ENCODE measurements at regions not wholly inside any gene's neighbourhood (a gene's known extent, or its start where the extent isn't known, plus 50 kb on each side); places are given as distances from the start of the nearest gene placed in this dataset.

GRCh38 chr2:770776-771175 lies 93.6 kb upstream of the TMEM18 start:
- H2BK5ac ChIP-seq (ENCODE audit: insufficient read length, low read length): no peak overlapping the region
- H3K79me2 ChIP-seq (ENCODE audit: insufficient read depth, low read length): no peaks in the 10 kb centered on the region
- H2BK15ac ChIP-seq (ENCODE audit: low read depth, low read length): no peak overlapping the region
- no peak overlapping the region for H2AK5ac ChIP-seq (ENCODE audit: insufficient read length, low read length)
- no peak overlapping the region for H2BK20ac ChIP-seq (ENCODE audit: low read depth, low read length, poor library complexity, severe bottlenecking)
- Mint-ChIP-seq H3K4me3 (no peak overlapping the region), H3K27ac (peak overlapping the region in 1 of 3 experiments; percentile 32; a peak in 1 of 7 replicates), H3K36me3 (ENCODE audit: insufficient read depth in 1 of 3, low read depth in 3 of 3) (no peaks in the 10 kb centered on the region; a peak in 1 of 7 replicates), H3K27me3 (ENCODE audit: low read depth) (no peaks in the 10 kb centered on the region; the same call in 1 of the 2 replicates), H3K9me3 (peaks cover 0 to 5% of the 10 kb centered on the region in 2 experiments; a peak in 2 of 5 replicates), H3K4me1 (peaks cover 27 to 37% of the 10 kb centered on the region in 2 experiments)
- no peak overlapping the region for H3K27ac ChIP-seq (ENCODE audit: insufficient read length, low read depth, low read length)
- H4K91ac ChIP-seq (ENCODE audit: insufficient read length, low read depth, low read length): no peak overlapping the region
- no peak overlapping the region for H3K14ac ChIP-seq (ENCODE audit: insufficient read depth, low read length)
- H3K9me3 ChIP-seq (ENCODE audit: control insufficient read depth, low read depth, low read length): no peaks in the 10 kb centered on the region
- no peak overlapping the region for H2BK12ac ChIP-seq (ENCODE audit: insufficient read length, low read depth, low read length)
- H2AFZ ChIP-seq (ENCODE audit: low read length): no peak overlapping the region
- H4K20me1 ChIP-seq (ENCODE audit: control insufficient read depth, insufficient read depth, insufficient read length): no peaks in the 10 kb centered on the region
- H3K79me1 ChIP-seq (ENCODE audit: insufficient read depth, low read depth, low read length, poor library complexity, severe bottlenecking): no peaks in the 10 kb centered on the region
- no peak overlapping the region for H3K56ac ChIP-seq (ENCODE audit: insufficient read length, low read depth, low read length)
- no peak overlapping the region for H3K23ac ChIP-seq (ENCODE audit: insufficient read length, low read depth, low read length)
- H3K4me2 ChIP-seq (ENCODE audit: insufficient read depth, insufficient read length, low read length): no peak overlapping the region
- no peak overlapping the region for H3T11ph ChIP-seq (ENCODE audit: low read length)
- no peaks in the 10 kb centered on the region for H3K27me3 ChIP-seq (ENCODE audit: insufficient read depth, low read length)
- DNase-seq: no peak
- H3K4me1 ChIP-seq (ENCODE audit: insufficient read depth, low read length): peaks cover 3% of the 10 kb centered on the region; the same call in 1 of the 2 replicates
- H3K18ac ChIP-seq (ENCODE audit: insufficient read length, low read depth, low read length): no peak overlapping the region
- no peaks in the 10 kb centered on the region for H3K23me2 ChIP-seq (ENCODE audit: insufficient read length, low read depth, low read length, poor library complexity, severe bottlenecking)
- H3K9ac ChIP-seq (ENCODE audit: extremely low read depth, insufficient read length, low read length): no peak overlapping the region
- H4K8ac ChIP-seq (replicated peaks; ENCODE audit: insufficient read length, low read depth, low read length): no peak overlapping the region
- H4K5ac ChIP-seq (ENCODE audit: insufficient read length, low read depth, low read length): no peak overlapping the region
- no peak overlapping the region for H3K4ac ChIP-seq (ENCODE audit: low read depth, low read length)
- no peak overlapping the region for H2BK120ac ChIP-seq (ENCODE audit: low read depth, low read length, poor library complexity, severe bottlenecking)
- no peak for TF ChIP-seq CTCF (conservative IDR thresholded peaks at IDR 0.05)
- no CpG with 5 or more reads among the region's 2 CpGs for WGBS (ENCODE audit: extremely low coverage, insufficient read length, low lambda C conversion rate)

All from H9 (cell line).